A549 (cell line): ENCODE measurements at regions not wholly inside any gene's neighbourhood (a gene's known extent, or its start where the extent isn't known, plus 50 kb on each side); places are given as distances from the start of the nearest gene placed in this dataset.

Experiments used
- JUN ChIP-seq, 2 experiments: fragments of >200 bp; sonication (Bioruptor Twin); formaldehyde crosslinking; IDR thresholded peaks; 2 replicates in 1 of 2; 3 replicates in 1 of 2; pipeline ENCODE4 v1.6.1; 2016 to 2017
- JUNB ChIP-seq: fragments of >200 bp; sonication (Bioruptor Twin); formaldehyde crosslinking; IDR thresholded peaks from 2 replicates; pipeline ENCODE4 v1.6.1; 2016
- POLR2A ChIP-seq: IDR thresholded peaks from 2 replicates; pipeline ENCODE4 v1.6.1; 2012; ENCODE audit warnings: mild to moderate bottlenecking, low read length
- RFX5 ChIP-seq: fragments of 450-650 bp; IDR thresholded peaks from 2 replicates; pipeline ENCODE4 v1.7.1; 2014; ENCODE audit warnings: antibody characterized with exemption, mild to moderate bottlenecking, moderate library complexity
- TF ChIP-seq, protein P1 (sequence below): fragments of >200 bp; sonication (Bioruptor Twin); formaldehyde crosslinking; IDR thresholded peaks from 3 replicates; pipeline ENCODE4 v1.5.1; 2016
- TF ChIP-seq, protein P2 (sequence below): IDR thresholded peaks from 2 replicates; pipeline ENCODE4 v1.6.1; 2012
- TF ChIP-seq, protein P3 (sequence below): fragments of 200-600 bp; sonication (generic); IDR thresholded peaks from 2 replicates; pipeline ENCODE4 v1.6.1; 2016; ENCODE audit warnings: antibody characterized with exemption, mild to moderate bottlenecking, moderate library complexity
- TF ChIP-seq, protein P4 (sequence below): fragments of 450-650 bp; IDR thresholded peaks from 2 replicates; pipeline ENCODE4 v1.6.1; 2014; ENCODE audit warnings: antibody characterized with exemption

DNA sequence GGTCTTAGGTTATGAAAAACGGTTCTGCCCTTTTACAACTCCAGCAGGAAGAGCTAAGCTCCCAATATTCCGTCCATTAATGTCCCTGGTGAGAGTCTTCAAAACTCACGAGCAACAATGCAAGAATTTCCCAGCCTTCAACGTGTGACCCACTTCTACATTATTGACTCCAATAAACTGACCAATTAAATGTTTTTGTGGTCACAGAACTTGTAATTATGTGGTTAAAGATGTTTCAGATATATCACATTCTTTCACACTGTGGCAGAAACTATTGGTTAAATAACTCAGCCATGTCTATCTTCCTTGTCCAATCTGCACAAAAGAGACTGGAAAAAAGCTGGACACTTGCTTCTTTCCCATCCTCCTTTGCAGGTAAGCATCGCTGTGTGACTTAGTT lies 286.6 kb upstream of the ADAMTS9 start:
- TF ChIP-seq RFX5 (no peak), JUNB (no peak), POLR2A (no peak), JUN (IDR thresholded peaks at IDR 0.05) (no peak)
- TF ChIP-seq, protein P1, sequence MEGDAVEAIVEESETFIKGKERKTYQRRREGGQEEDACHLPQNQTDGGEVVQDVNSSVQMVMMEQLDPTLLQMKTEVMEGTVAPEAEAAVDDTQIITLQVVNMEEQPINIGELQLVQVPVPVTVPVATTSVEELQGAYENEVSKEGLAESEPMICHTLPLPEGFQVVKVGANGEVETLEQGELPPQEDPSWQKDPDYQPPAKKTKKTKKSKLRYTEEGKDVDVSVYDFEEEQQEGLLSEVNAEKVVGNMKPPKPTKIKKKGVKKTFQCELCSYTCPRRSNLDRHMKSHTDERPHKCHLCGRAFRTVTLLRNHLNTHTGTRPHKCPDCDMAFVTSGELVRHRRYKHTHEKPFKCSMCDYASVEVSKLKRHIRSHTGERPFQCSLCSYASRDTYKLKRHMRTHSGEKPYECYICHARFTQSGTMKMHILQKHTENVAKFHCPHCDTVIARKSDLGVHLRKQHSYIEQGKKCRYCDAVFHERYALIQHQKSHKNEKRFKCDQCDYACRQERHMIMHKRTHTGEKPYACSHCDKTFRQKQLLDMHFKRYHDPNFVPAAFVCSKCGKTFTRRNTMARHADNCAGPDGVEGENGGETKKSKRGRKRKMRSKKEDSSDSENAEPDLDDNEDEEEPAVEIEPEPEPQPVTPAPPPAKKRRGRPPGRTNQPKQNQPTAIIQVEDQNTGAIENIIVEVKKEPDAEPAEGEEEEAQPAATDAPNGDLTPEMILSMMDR = no peak
- TF ChIP-seq, protein P2, sequence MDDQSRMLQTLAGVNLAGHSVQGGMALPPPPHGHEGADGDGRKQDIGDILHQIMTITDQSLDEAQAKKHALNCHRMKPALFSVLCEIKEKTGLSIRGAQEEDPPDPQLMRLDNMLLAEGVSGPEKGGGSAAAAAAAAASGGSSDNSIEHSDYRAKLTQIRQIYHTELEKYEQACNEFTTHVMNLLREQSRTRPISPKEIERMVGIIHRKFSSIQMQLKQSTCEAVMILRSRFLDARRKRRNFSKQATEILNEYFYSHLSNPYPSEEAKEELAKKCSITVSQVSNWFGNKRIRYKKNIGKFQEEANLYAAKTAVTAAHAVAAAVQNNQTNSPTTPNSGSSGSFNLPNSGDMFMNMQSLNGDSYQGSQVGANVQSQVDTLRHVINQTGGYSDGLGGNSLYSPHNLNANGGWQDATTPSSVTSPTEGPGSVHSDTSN = no peak
- TF ChIP-seq, protein P3, sequence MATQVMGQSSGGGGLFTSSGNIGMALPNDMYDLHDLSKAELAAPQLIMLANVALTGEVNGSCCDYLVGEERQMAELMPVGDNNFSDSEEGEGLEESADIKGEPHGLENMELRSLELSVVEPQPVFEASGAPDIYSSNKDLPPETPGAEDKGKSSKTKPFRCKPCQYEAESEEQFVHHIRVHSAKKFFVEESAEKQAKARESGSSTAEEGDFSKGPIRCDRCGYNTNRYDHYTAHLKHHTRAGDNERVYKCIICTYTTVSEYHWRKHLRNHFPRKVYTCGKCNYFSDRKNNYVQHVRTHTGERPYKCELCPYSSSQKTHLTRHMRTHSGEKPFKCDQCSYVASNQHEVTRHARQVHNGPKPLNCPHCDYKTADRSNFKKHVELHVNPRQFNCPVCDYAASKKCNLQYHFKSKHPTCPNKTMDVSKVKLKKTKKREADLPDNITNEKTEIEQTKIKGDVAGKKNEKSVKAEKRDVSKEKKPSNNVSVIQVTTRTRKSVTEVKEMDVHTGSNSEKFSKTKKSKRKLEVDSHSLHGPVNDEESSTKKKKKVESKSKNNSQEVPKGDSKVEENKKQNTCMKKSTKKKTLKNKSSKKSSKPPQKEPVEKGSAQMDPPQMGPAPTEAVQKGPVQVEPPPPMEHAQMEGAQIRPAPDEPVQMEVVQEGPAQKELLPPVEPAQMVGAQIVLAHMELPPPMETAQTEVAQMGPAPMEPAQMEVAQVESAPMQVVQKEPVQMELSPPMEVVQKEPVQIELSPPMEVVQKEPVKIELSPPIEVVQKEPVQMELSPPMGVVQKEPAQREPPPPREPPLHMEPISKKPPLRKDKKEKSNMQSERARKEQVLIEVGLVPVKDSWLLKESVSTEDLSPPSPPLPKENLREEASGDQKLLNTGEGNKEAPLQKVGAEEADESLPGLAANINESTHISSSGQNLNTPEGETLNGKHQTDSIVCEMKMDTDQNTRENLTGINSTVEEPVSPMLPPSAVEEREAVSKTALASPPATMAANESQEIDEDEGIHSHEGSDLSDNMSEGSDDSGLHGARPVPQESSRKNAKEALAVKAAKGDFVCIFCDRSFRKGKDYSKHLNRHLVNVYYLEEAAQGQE = no peak
- TF ChIP-seq, protein P4, sequence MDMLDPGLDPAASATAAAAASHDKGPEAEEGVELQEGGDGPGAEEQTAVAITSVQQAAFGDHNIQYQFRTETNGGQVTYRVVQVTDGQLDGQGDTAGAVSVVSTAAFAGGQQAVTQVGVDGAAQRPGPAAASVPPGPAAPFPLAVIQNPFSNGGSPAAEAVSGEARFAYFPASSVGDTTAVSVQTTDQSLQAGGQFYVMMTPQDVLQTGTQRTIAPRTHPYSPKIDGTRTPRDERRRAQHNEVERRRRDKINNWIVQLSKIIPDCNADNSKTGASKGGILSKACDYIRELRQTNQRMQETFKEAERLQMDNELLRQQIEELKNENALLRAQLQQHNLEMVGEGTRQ = no peak
